Daoy (cell line): ENCODE measurements at regions not wholly inside any gene's neighbourhood (a gene's known extent, or its start where the extent isn't known, plus 50 kb on each side); places are given as distances from the start of the nearest gene placed in this dataset.
"Not testable (repeated sequence)": the region's sequence is repeated elsewhere in the genome, so short reads cannot be mapped to it uniquely, and the experiment has no call there.

Experiments used
- DNase-seq: peaks from one replicate; pipeline ENCODE4 v3.0.0-alpha.2; 2015; ENCODE audit warnings: low read depth

- no peak for DNase-seq
Observed at GRCh38 chr2:138271467-138271866, 230.1 kb upstream of the SPOPL start.

- DNase-seq = no peak
Observed at GRCh38 chr2:138272524-138273195, 228.9 kb upstream of the SPOPL start.

DNA sequence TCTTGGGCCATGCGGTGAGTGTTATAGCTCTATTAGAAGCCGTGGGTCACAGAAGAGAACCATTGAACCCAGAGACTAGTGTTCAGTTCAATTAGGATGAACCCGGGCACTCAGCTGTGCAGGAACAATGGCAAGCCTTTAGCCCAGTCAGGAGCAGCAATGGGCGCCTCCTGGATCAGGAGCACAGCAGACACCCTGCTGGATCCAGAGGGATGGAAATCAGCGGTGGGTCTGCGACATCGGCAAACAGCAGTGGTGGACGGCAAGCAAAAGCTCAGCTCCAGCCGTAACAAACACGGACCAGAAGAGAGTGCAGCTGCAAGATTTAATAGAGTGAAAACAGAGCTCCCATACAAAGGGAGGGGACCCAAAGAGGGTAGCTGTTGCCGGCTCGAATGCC, 228.3 kb upstream of the SPOPL start:
- DNase-seq = not testable (repeated sequence)

DNA sequence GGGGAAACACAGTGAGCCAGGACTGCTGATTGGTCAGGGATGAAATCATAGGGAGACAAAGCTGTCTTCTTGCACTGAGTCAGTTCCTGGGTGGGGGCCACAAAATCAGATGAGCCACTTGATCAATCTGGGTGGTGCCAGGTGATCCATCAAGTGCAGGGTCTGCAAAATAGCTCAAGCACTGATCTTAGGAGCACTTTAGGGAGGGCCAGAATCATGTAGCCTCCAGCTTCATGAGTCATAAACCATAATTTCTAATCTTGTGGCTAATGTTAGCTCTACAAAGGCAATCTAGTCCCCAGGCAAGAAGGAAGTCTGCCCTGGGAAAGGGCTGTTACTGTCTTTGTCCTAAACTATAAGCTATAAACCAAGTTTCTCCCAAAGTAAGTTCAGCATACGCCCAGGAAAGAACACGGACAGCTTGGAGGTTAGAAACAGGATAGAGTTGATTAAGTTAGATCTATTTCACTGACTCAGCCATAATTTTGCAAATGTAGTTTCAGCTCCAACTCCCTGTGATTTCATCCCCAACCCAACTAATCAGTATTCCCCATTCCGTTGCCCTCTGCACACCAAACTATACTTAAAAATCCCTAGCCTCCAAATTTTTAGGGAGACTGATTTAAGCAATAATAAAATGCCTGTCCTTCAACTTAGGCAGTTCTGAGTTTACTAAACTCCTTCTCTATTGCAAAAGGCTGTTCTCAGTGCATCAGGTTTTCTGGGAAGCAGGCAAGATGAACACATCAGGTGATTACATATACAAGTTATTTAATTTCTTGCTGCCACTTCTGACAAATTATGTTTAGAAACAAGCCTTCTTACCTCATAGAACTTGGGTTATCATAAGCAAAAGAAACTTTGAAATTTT, 226.9 kb upstream of the SPOPL start:
- peak; percentile 42 for DNase-seq

DNA sequence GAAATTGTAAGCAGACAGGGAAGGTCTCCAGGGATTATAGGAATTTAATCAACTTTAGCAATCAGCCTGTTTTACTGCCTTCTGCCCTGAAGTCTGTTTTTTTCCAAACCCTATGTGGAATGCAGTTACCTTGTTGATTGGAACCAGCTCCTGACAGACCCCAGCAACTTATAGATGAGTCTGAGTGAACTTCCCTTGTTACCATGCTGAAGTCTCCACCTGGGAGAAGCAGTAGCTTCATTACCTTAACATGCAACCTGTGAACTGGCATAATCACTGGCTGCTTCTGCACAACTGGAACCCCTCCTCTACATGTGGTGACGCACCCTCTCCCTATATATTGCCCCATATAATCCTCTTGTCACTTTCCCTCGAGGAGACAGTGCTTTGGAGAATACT, 226.3 kb upstream of the SPOPL start:
- DNase-seq = no peak

DNA sequence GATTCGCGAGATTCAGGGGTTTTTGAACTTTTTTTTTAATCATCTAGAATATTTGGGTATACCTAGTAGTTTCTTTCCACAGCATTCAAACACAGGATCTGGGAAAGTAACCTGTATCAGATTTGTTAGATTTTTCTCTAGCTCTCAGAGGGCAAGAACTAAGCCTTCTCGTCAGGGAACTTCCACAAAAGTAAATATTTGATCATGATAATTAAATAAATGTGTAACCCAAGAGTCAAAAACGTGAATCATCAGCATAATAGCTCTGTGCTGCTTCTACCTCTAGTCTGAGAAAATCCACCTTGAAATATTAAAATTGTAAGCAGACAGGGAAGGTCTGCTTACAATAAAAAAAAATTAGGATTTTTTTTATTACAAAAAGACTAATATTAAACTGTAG, 225.7 kb upstream of the SPOPL start:
- peak; percentile 28 for DNase-seq

GRCh38 chr2:138276339-138276738, 225.2 kb upstream of the SPOPL start:
- no peak for DNase-seq

DNA sequence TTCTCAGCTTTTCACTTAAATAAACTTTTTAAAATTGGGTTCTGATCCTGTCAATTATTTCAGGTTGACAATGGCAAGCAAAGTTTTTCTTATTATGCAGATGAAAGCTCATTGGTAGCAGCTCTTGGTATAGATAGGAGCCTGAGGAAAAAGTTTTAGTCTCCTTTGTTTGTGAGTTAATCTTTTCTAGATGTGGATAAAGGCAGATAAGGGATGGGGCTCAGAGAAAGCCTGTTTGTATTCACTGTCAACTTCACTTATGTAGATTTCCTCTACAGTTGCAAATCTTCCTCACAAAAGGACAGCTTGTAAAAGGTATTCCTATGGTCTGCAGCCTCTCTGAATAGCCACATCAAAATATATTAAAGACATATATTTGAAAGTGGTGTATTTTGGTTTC, 224.5 kb upstream of the SPOPL start:
- no peak for DNase-seq

DNA sequence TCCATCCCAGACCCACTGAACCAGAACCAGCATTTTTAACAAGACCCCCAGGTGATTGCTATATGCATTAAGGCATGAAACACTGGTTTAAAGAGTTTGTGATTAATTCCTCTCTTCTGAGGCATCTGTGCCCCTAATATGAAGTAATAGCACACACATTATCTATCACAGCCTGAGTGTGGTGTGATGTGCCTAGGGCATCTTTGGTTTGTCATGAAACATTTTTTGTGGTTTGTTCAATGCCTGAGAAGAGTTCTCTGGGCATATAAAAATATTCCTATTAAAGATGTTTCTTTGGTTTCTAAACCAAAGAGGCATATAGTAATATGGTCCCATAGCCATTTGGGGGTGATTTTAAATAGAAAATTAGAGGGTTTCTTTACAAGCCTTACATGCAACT, 221.7 kb upstream of the SPOPL start:
- no peak for DNase-seq

DNA sequence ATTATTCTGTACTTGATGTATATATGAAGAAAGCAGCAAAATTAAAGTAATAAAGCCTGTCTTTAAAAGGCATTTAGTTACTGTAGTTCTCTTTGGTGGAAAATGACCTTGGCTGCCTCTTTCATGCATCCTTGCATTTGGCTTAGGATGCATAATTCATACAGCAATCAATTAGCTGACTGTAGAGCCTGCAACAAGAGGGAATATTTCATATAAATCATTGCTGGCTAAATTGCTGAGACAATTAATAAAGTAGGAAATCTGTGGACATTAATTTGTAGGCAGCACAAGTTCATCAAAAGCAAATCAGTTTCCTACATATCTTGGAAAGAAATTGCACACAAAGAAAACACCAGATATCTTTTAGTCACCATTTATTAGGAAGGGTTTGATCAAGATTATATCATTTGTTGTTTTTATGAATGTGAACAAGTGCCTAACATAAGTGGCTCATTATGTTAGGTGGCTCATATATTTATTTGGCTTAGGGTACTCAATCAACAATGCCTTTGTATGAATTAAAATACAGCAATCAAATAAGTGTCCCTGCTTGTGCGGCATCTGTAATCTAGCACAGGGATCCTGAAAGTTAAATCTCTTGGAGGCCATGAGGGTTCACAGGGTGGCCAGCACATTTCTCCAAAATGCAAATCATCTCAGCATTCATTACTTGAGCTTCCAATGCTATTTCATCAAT, 220.4 kb upstream of the SPOPL start:
- DNase-seq = no peak

GRCh38 chr2:138282014-138282672, 219.4 kb upstream of the SPOPL start:
- DNase-seq = no peak

DNA sequence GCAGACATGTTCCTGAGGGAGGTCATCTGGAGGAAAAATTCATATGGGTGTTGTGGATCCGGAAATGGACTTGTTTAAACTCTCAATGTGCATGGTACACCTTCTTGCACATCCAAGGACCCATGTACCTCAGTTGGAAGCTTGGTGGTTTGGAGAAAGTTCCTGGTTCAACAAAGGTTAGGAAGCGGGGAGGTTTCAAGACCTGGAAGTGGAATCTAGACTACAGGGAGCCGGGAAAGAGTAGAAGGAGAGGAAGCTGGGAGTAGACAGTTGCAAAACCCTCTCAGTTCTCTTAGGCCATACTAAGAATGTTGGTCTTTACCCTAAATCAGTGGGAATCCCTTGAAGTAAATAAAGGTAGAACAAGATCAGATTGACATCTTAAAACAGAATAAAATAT, 209.8 kb upstream of the SPOPL start:
- no peak for DNase-seq

DNA sequence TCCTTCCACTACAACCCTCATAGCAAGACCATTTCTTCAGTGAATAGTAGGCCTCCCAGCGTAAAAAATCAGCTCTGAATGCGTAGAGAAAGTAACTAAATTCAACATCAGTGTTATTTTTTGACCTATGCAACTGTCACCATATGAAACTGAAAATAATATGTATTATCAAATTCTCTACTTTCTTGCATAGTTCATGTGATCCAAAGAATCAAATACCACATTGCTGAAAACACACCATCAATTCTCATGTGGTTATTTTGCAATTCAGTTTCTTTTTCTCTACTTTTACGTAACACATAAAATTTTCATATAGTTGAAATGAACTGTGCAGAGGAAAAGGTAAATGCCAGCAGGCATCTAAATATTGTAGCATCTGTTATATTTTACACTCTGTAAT, 208.5 kb upstream of the SPOPL start:
- no peak for DNase-seq

GRCh38 chr2:138293549-138293948, 208.0 kb upstream of the SPOPL start:
- DNase-seq = no peak

DNA sequence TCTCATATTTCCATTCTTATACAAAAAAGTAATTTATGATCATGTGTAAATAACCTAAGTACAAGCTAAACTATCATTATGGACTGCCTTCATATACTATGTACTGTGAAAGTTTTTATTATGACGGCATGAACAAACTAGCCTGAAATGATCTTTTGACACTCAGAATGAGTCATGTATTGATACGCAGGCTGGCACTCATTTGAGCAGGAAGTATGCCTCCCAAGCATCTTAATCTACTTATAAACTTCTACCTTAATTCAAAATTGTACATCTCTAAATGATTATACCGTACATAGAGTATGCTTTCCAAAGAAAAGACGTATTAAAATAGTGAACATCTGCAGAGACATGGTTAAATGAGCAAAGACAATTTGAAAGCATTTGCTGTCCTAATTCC, 207.1 kb upstream of the SPOPL start:
- no peak for DNase-seq

GRCh38 chr2:138296365-138296764, 205.2 kb upstream of the SPOPL start:
- DNase-seq = no peak

GRCh38 chr2:138298120-138298814, 203.3 kb upstream of the SPOPL start:
- no peak for DNase-seq

GRCh38 chr2:138298900-138299299, 202.7 kb upstream of the SPOPL start:
- no peak for DNase-seq

GRCh38 chr2:138306626-138307025, 194.9 kb upstream of the SPOPL start:
- no peak for DNase-seq

GRCh38 chr2:138307099-138307498, 194.5 kb upstream of the SPOPL start:
- DNase-seq = no peak

DNA sequence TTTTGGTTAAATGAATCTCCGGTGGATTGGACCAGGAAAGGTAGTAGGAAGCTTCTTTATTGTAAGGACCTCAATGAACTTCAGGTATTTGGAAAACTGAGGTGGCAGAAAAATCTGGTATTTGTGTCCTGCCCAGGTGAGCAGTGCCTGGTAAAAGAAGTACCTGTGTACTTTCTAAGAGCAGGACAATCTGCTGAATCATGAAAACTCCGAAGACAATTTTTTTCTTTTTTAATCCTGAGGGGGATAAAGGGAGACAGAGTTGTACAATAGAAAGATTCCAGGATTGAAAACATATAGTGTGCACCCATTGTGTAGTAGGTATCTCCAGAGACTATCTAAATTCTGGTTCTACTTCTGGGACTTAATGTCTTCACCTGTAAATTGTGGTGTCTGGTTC, 191.8 kb upstream of the SPOPL start:
- DNase-seq = no peak

DNA sequence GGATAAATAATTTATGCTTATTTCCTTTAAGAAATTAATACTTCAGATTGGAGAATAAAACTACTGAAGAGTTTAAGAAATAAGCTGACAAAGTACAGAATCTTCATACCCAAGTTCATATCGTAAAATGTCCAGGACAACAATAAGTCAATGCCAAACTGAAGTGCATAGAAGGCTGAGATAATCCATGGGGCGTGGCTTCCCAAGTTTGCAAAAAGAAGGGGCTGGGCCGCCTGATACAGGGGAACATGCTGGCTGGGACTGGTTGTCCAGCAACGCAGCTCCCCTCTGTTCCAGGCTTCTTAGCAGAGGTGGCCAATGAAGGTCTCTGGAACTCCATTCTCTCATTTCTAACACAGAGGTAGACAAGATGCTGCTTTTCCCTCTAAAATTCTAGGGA, 189.5 kb upstream of the SPOPL start:
- no peak for DNase-seq
